Upper lobe of left lung (tissue), 4 donors: ENCODE measurements at regions not wholly inside any gene's neighbourhood (a gene's known extent, or its start where the extent isn't known, plus 50 kb on each side); places are given as distances from the start of the nearest gene placed in this dataset.

Experiments used
- EP300 ChIP-seq, 4 donors: sonication (generic); formaldehyde crosslinking; IDR thresholded peaks; one replicate each; pipeline ENCODE4 v1.5.1; 2017; ENCODE audit warnings: antibody characterized with exemption in 4 of 4, control low read depth in 2 of 4
- POLR2A ChIP-seq, 4 donors: fragments of 450-650 bp; IDR thresholded peaks; one replicate each; pipeline ENCODE4 v1.5.1; 2016 to 2017; ENCODE audit warnings: antibody characterized with exemption in 4 of 4, mild to moderate bottlenecking in 2 of 4
- POLR2AphosphoS5 ChIP-seq, 2 donors: sonication (generic); formaldehyde crosslinking; IDR thresholded peaks; one replicate each; pipeline ENCODE4 v1.5.1; 2017; ENCODE audit warnings: antibody characterized with exemption in 2 of 2
- TF ChIP-seq, protein P1 (sequence below), 6 experiments: fragments of 450-650 bp in 4 of 6; fragments of 200-600 bp in 2 of 6; sonication (generic) in 2 of 6; IDR thresholded peaks; one replicate each; pipeline ENCODE4 v1.5.1; 2016 to 2019; ENCODE audit warnings: antibody characterized with exemption in 6 of 6

DNA sequence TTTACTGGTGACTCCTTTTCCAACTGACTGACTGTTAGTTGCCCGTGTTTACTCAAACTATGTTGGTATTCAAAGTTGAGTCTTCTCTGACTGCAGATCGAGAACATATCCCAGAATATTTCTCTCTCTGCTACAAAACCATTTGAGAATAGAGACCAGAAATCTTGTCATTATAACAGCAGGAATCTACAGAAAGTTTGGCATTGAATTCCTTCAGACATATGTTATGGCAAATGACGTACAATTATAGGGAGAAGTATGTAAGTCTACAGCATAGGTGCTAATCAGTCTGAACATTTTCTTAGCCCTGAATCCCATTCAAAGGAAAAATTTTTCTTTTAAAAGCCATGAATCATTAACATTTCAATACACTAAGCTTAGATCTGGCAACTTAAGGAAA, 239.8 kb upstream of the SOX9 start:
- TF ChIP-seq, protein P1, sequence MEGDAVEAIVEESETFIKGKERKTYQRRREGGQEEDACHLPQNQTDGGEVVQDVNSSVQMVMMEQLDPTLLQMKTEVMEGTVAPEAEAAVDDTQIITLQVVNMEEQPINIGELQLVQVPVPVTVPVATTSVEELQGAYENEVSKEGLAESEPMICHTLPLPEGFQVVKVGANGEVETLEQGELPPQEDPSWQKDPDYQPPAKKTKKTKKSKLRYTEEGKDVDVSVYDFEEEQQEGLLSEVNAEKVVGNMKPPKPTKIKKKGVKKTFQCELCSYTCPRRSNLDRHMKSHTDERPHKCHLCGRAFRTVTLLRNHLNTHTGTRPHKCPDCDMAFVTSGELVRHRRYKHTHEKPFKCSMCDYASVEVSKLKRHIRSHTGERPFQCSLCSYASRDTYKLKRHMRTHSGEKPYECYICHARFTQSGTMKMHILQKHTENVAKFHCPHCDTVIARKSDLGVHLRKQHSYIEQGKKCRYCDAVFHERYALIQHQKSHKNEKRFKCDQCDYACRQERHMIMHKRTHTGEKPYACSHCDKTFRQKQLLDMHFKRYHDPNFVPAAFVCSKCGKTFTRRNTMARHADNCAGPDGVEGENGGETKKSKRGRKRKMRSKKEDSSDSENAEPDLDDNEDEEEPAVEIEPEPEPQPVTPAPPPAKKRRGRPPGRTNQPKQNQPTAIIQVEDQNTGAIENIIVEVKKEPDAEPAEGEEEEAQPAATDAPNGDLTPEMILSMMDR (IDR thresholded peaks at IDR 0.05), result no peak
- no peak for TF ChIP-seq POLR2A (IDR thresholded peaks at IDR 0.05)
- TF ChIP-seq POLR2AphosphoS5 (IDR thresholded peaks at IDR 0.05), result no peak
- no peak for TF ChIP-seq EP300 (IDR thresholded peaks at IDR 0.05)
